ENCODE measurements at regions not wholly inside any gene's neighbourhood (a gene's known extent, or its start where the extent isn't known, plus 50 kb on each side); places are given as distances from the start of the nearest gene placed in this dataset.

DNA sequence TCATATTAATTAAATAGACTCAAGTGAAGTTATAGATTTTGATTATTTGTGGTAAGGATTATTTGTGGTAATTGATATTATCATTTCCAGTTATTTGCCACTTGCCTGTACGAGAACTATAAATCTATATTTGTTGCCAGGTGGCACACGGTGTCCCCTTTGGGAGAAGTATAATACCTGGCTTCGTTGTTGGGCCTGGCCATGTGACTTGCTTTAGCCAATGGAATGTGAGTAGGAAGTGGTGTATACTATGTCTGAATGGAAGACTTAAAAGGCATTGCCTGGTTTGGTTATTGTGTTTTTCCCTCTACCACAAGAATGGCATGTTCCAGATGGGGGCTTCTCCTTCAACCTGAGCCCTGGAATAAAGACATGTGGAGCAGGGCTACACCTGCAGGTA, 228.1 kb downstream of the CDC5L start:
- no peak for DNase-seq
- no peak for FAIRE-seq
- 56 to 73% (median 66%) methylated on average over 3 of the region's 3 CpGs for WGBS, 3 donors

DNA sequence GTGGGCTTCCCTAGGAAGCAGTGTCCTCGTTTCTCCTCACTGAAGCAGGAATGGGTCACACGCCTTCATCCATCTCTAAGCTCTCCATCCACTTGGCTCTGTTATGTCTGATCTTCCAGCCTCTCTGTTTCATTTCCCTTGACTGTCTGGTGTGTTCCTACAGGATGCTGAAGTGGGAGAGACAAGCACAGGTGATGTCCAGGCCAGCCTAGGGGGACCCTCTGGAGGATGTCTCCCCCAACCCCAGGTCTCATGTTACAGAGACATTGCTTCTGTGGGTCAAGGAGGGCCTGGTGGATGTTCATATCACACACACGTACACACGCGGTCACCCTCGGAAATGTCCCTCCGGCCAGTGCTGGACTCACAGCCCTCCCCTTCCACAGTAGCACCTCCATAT, 229.9 kb downstream of the CDC5L start:
- DNase-seq (no peak), FAIRE-seq (no peak)
- no peaks in the 10 kb centered on the region for H3K4me1 ChIP-seq (ENCODE audit: control insufficient read depth in 3 of 3, insufficient read depth in 2 of 3, low read depth in 1 of 3, low read length in 2 of 3)
- no peaks in the 10 kb centered on the region for H3K9me3 ChIP-seq (ENCODE audit: control insufficient read depth in 2 of 2, insufficient read depth in 1 of 2, low read depth in 1 of 2, low read length in 1 of 2)
- no peak overlapping the region for H3K27ac ChIP-seq (ENCODE audit: low read depth in 1 of 3, low read length in 2 of 3)
- 84 to 87% (median 85%) methylated on average over 7 of the region's 7 CpGs for WGBS, 3 donors
- H3K4me3 ChIP-seq (ENCODE audit: low read depth in 1 of 3, low read length in 3 of 3), result no peak overlapping the region
- peaks cover 0 to 2% (median 0%) of the 10 kb centered on the region in 3 donors for H3K27me3 ChIP-seq (ENCODE audit: control insufficient read depth in 3 of 3, insufficient read depth in 3 of 3, low read length in 3 of 3)
- no peaks in the 10 kb centered on the region for H3K36me3 ChIP-seq (ENCODE audit: control insufficient read depth in 3 of 3, insufficient read depth in 2 of 3, low read depth in 1 of 3, low read length in 3 of 3)

More for the DNA sequence above, 228.1 kb downstream of the CDC5L start:
- no peaks in the 10 kb centered on the region for H3K36me3 ChIP-seq (ENCODE audit: control insufficient read depth in 3 of 3, insufficient read depth in 2 of 3, low read depth in 1 of 3, low read length in 3 of 3)
- peaks cover 0 to 2% (median 0%) of the 10 kb centered on the region in 3 donors for H3K27me3 ChIP-seq (ENCODE audit: control insufficient read depth in 3 of 3, insufficient read depth in 3 of 3, low read length in 3 of 3)
- no peak overlapping the region for H3K27ac ChIP-seq (ENCODE audit: low read depth in 1 of 3, low read length in 2 of 3)
- H3K4me1 ChIP-seq (ENCODE audit: control insufficient read depth in 3 of 3, insufficient read depth in 2 of 3, low read depth in 1 of 3, low read length in 2 of 3), result no peaks in the 10 kb centered on the region
- no peak overlapping the region for H3K4me3 ChIP-seq (ENCODE audit: low read depth in 1 of 3, low read length in 3 of 3)
- H3K9me3 ChIP-seq (ENCODE audit: control insufficient read depth in 2 of 2, insufficient read depth in 1 of 2, low read depth in 1 of 2, low read length in 1 of 2), result no peaks in the 10 kb centered on the region

DNA sequence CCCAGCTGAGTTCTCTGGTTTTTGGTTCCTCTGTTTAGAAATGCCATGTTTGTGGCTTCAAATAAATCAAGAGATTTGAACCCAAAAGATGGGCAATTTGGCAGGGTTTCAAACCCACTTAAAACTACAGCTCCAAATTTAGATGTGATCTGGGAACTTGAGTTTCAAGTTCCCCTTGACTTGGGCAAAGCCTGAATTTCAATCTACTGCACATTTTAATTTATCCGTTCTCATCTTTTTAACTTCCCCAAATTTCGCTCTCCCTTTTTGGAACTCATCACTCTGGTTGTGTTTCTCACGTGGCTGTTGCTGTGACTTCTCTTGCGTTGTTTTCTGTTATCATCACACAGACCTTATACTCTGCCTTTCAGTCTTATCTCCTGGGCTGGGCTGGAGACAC, 230.9 kb downstream of the CDC5L start:
- H3K27me3 ChIP-seq (ENCODE audit: control insufficient read depth in 3 of 3, insufficient read depth in 3 of 3, low read length in 3 of 3), result peaks cover 0 to 2% (median 0%) of the 10 kb centered on the region in 3 donors
- H3K4me1 ChIP-seq (ENCODE audit: control insufficient read depth in 3 of 3, insufficient read depth in 2 of 3, low read depth in 1 of 3, low read length in 2 of 3), result no peaks in the 10 kb centered on the region
- no peaks in the 10 kb centered on the region for H3K9me3 ChIP-seq (ENCODE audit: control insufficient read depth in 2 of 2, insufficient read depth in 1 of 2, low read depth in 1 of 2, low read length in 1 of 2)
- FAIRE-seq, result no peak
- no peak overlapping the region for H3K27ac ChIP-seq (ENCODE audit: low read depth in 1 of 3, low read length in 2 of 3)
- H3K36me3 ChIP-seq (ENCODE audit: control insufficient read depth in 3 of 3, insufficient read depth in 2 of 3, low read depth in 1 of 3, low read length in 3 of 3), result no peaks in the 10 kb centered on the region
- H3K4me3 ChIP-seq (ENCODE audit: low read depth in 1 of 3, low read length in 3 of 3), result no peak overlapping the region
- WGBS, 3 donors, result 62 to 74% (median 72%) methylated on average over 4 of the region's 4 CpGs
- DNase-seq, result no peak

DNA sequence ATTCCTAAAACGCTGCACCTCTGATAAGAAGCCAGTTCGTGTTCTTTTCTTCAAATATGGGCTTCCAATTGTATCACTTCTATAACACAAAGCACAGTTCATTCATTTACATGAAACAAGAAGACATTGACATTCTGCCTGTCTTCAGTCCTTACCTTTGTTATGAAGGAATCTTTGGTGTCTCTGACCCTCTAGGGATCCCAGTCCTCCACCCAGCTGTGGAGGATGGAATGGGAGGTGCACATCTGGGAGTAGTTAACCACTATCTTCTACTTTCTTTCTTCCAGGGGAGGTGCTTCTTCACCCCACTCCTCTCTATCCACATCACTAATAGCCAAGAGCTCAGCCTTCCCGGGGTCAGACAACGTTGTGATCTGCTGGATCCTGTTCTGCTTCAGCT, 233.4 kb downstream of the CDC5L start:
- Histone ChIP-seq H3K36me3 (ENCODE audit: control insufficient read depth in 3 of 3, insufficient read depth in 2 of 3, low read depth in 1 of 3, low read length in 3 of 3) (no peaks in the 10 kb centered on the region), H3K4me1 (ENCODE audit: control insufficient read depth in 3 of 3, insufficient read depth in 2 of 3, low read depth in 1 of 3, low read length in 2 of 3) (no peaks in the 10 kb centered on the region), H3K4me3 (ENCODE audit: low read depth in 1 of 3, low read length in 3 of 3) (no peak overlapping the region), H3K27me3 (ENCODE audit: control insufficient read depth in 3 of 3, insufficient read depth in 3 of 3, low read length in 3 of 3) (peaks cover 0 to 2% (median 0%) of the 10 kb centered on the region in 3 donors), H3K9me3 (ENCODE audit: control insufficient read depth in 2 of 2, insufficient read depth in 1 of 2, low read depth in 1 of 2, low read length in 1 of 2) (no peaks in the 10 kb centered on the region), H3K27ac (ENCODE audit: low read depth in 1 of 3, low read length in 2 of 3) (no peak overlapping the region)
- DNase-seq (no peak), FAIRE-seq (no peak)
- WGBS, 3 donors, result 77 to 87% (median 78%) methylated on average over 4 of the region's 4 CpGs

DNA sequence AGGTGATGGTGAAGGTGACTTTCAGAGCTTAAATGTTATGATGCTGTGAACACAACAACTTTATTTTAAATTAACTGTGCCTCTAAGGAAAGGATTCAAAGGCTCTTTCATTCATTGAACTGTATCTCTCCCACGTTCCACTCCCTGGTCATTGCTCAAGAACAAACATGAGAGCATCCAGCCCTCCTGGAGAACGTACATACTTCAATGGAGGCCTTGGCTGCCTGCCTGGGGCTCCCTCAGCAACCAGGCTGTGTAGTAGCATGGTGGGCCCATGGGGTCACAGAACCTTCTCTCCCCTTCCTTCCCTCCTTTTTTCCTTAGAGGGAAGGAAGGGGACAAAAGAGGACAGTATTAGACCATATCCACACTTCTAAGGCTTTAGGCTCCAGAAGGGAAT, 234.3 kb downstream of the CDC5L start:
- Histone ChIP-seq H3K4me3 (ENCODE audit: low read depth in 1 of 3, low read length in 3 of 3) (no peak overlapping the region), H3K4me1 (ENCODE audit: control insufficient read depth in 3 of 3, insufficient read depth in 2 of 3, low read depth in 1 of 3, low read length in 2 of 3) (peaks cover 0 to 5% (median 0%) of the 10 kb centered on the region in 3 donors), H3K9me3 (ENCODE audit: control insufficient read depth in 2 of 2, insufficient read depth in 1 of 2, low read depth in 1 of 2, low read length in 1 of 2) (no peaks in the 10 kb centered on the region), H3K36me3 (ENCODE audit: control insufficient read depth in 3 of 3, insufficient read depth in 2 of 3, low read depth in 1 of 3, low read length in 3 of 3) (no peaks in the 10 kb centered on the region), H3K27me3 (ENCODE audit: control insufficient read depth in 3 of 3, insufficient read depth in 3 of 3, low read length in 3 of 3) (peaks cover 0 to 2% (median 0%) of the 10 kb centered on the region in 3 donors), H3K27ac (ENCODE audit: low read depth in 1 of 3, low read length in 2 of 3) (no peak overlapping the region)
- WGBS, 3 donors, result 15 to 63% (median 29%) methylated on average over 2 of the region's 2 CpGs
- FAIRE-seq (no peak), DNase-seq (no peak)

DNA sequence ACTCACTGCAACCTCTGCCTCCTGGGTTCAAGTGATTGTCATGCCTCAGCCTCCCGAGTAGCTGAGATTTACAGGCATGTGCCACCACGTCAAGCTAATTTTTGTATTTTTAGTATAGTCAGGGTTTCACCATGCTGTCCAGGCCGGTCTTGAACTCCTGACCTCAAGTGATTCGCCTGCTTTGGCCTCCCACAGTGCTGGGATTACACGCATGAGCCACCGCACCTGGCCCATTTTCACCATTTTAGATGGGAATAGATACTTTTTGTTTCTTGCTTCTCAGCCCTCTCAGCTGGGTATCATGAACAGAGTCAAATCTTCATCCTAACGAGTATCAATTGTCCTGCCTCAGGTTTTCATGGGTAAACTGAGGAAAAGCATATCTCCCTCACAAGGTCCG, 235.0 kb downstream of the CDC5L start:
- WGBS, 3 donors, result 76 to 79% (median 78%) methylated on average over 8 of the region's 8 CpGs
- Histone ChIP-seq H3K27ac (ENCODE audit: low read depth in 1 of 3, low read length in 2 of 3) (no peak overlapping the region), H3K4me1 (ENCODE audit: control insufficient read depth in 3 of 3, insufficient read depth in 2 of 3, low read depth in 1 of 3, low read length in 2 of 3) (peaks cover 0 to 9% (median 0%) of the 10 kb centered on the region in 3 donors), H3K27me3 (ENCODE audit: control insufficient read depth in 3 of 3, insufficient read depth in 3 of 3, low read length in 3 of 3) (no peaks in the 10 kb centered on the region), H3K36me3 (ENCODE audit: control insufficient read depth in 3 of 3, insufficient read depth in 2 of 3, low read depth in 1 of 3, low read length in 3 of 3) (no peaks in the 10 kb centered on the region), H3K4me3 (ENCODE audit: low read depth in 1 of 3, low read length in 3 of 3) (no peak overlapping the region), H3K9me3 (ENCODE audit: control insufficient read depth in 2 of 2, insufficient read depth in 1 of 2, low read depth in 1 of 2, low read length in 1 of 2) (no peaks in the 10 kb centered on the region)
- DNase-seq (no peak), FAIRE-seq (no peak)

DNA sequence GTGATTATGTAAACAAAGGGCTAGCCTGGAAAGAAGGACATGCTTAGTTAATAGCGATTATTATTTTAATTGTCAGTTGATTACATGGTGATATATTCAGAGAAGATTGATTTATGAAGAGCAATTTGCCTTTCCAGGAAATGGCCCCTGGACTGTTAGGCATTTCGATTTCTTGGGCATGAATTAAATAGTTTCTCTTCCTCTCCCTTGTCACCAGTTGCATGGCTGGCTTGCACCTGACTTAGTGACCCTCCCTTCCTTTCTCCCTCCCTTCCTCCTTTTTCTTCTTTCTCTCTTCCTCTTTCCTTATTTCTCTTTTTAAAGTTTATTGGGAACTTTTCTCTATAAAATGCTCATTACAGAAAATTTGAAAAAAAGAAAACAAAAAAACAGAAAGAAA, 235.4 kb downstream of the CDC5L start:
- WGBS, 3 donors, result 14 to 43% (median 37%) methylated on average over 2 of the region's 2 CpGs
- peak in 1 of 2 donors; percentile 42 for DNase-seq
- FAIRE-seq, result no peak
- no peaks in the 10 kb centered on the region for H3K9me3 ChIP-seq (ENCODE audit: control insufficient read depth in 2 of 2, insufficient read depth in 1 of 2, low read depth in 1 of 2, low read length in 1 of 2)
- peaks cover 0 to 9% (median 0%) of the 10 kb centered on the region in 3 donors for H3K4me1 ChIP-seq (ENCODE audit: control insufficient read depth in 3 of 3, insufficient read depth in 2 of 3, low read depth in 1 of 3, low read length in 2 of 3)
- H3K36me3 ChIP-seq (ENCODE audit: control insufficient read depth in 3 of 3, insufficient read depth in 2 of 3, low read depth in 1 of 3, low read length in 3 of 3), result no peaks in the 10 kb centered on the region
- no peak overlapping the region for H3K4me3 ChIP-seq (ENCODE audit: low read depth in 1 of 3, low read length in 3 of 3)
- H3K27ac ChIP-seq (ENCODE audit: low read depth in 1 of 3, low read length in 2 of 3), result no peak overlapping the region
- H3K27me3 ChIP-seq (ENCODE audit: control insufficient read depth in 3 of 3, insufficient read depth in 3 of 3, low read length in 3 of 3), result no peaks in the 10 kb centered on the region

DNA sequence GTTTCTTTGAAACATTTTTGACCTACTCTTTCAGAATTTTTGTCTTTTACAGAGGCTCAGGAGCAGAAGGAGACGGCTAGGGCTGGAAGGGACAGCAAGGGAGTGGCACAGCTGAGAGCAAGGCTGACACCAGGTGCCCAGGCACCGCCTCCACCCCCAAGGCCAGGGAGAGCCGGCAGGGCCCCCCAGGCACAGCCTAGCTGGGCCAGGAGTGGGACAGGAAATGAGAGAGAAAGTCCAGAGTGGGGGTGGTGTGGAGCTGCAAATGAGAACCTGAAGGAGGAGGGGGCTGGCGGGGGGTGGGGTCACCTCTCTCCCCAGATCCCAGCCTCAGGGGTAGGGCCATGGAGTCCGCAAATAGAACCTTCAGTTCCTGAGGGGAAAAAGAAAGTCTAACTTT, 236.7 kb downstream of the CDC5L start:
- Histone ChIP-seq H3K4me3 (ENCODE audit: low read depth in 1 of 3, low read length in 3 of 3) (no peak overlapping the region), H3K27me3 (ENCODE audit: control insufficient read depth in 3 of 3, insufficient read depth in 3 of 3, low read length in 3 of 3) (no peaks in the 10 kb centered on the region), H3K36me3 (ENCODE audit: control insufficient read depth in 3 of 3, insufficient read depth in 2 of 3, low read depth in 1 of 3, low read length in 3 of 3) (no peaks in the 10 kb centered on the region), H3K9me3 (ENCODE audit: control insufficient read depth in 2 of 2, insufficient read depth in 1 of 2, low read depth in 1 of 2, low read length in 1 of 2) (no peaks in the 10 kb centered on the region), H3K27ac (ENCODE audit: low read depth in 1 of 3, low read length in 2 of 3) (no peak overlapping the region), H3K4me1 (ENCODE audit: control insufficient read depth in 3 of 3, insufficient read depth in 2 of 3, low read depth in 1 of 3, low read length in 2 of 3) (peaks cover 0 to 9% (median 0%) of the 10 kb centered on the region in 3 donors)
- FAIRE-seq (no peak), DNase-seq (no peak)
- 71 to 76% (median 75%) methylated on average over 5 of the region's 5 CpGs for WGBS, 3 donors

DNA sequence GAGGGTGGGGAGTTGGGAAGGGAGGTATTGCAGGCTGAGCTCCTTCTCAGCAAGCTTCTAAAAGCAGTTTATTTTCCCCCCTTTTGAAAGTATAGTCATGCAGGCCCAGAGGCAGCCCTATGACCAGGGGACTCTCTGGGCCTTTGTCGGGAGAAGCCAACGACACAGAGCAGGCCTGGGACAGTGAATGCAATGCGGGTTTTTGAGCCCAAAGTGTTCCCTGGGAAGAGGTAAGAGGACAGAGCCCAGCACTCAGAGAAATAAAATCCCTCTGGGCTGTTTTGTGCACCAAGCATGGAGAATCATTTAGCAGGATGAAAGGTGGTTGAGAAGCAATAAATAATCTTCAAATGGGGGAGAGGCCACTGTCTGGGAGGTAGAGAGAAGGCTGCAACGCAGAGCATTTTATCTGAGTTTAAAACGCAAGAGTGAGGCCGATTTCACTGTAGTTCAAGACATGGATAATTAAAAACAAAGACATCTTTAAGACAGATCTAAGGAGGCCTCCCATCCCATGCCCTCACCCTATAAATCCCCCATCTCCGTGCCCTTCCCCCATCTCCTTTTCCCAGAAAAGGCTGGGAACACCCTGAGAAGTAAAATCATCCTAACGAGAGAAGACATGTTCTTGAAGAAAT, 237.5 kb downstream of the CDC5L start:
- Histone ChIP-seq H3K27me3 (ENCODE audit: control insufficient read depth in 3 of 3, insufficient read depth in 3 of 3, low read length in 3 of 3) (no peaks in the 10 kb centered on the region), H3K4me3 (ENCODE audit: low read depth in 1 of 3, low read length in 3 of 3) (no peak overlapping the region), H3K27ac (ENCODE audit: low read depth in 1 of 3, low read length in 2 of 3) (no peak overlapping the region), H3K36me3 (ENCODE audit: control insufficient read depth in 3 of 3, insufficient read depth in 2 of 3, low read depth in 1 of 3, low read length in 3 of 3) (no peaks in the 10 kb centered on the region), H3K4me1 (ENCODE audit: control insufficient read depth in 3 of 3, insufficient read depth in 2 of 3, low read depth in 1 of 3, low read length in 2 of 3) (peaks cover 0 to 9% (median 0%) of the 10 kb centered on the region in 3 donors), H3K9me3 (ENCODE audit: control insufficient read depth in 2 of 2, insufficient read depth in 1 of 2, low read depth in 1 of 2, low read length in 1 of 2) (no peaks in the 10 kb centered on the region)
- 87 to 91% (median 88%) methylated on average over 8 of the region's 8 CpGs for WGBS, 3 donors
- FAIRE-seq, result no peak
- DNase-seq, result no peak
